MM.1S (cell line): ENCODE measurements at regions not wholly inside any gene's neighbourhood (a gene's known extent, or its start where the extent isn't known, plus 50 kb on each side); places are given as distances from the start of the nearest gene placed in this dataset.

Source experiments
- DNase-seq: peaks from one replicate; pipeline ENCODE4 v3.0.0-alpha.2; 2015
- H2AFZ ChIP-seq: fragments of 300-600 bp; sonication (generic); 2 replicates; pipeline ENCODE4 v1.6.0; 2016; ENCODE audit warnings: antibody characterized with exemption, low read length
- H3F3A ChIP-seq: fragments of 300-600 bp; sonication (generic); 2 replicates; pipeline ENCODE4 v1.6.1; 2016; ENCODE audit warnings: mild to moderate bottlenecking, antibody characterized with exemption, low read length, moderate library complexity, mixed read lengths; ENCODE audit not compliant: insufficient read depth
- H3K27ac ChIP-seq: fragments of 300-600 bp; sonication (generic); 2 replicates; pipeline ENCODE4 v1.5.1; 2016; ENCODE audit warnings: mild to moderate bottlenecking, low read length
- H3K27me3 ChIP-seq: fragments of 300-600 bp; sonication (generic); replicated peaks from 2 replicates; pipeline ENCODE4 v1.6.0; 2016; ENCODE audit warnings: low read length; ENCODE audit not compliant: insufficient read depth
- H3K36me3 ChIP-seq: fragments of 300-600 bp; sonication (generic); replicated peaks from 2 replicates; pipeline ENCODE4 v1.6.1; 2016; ENCODE audit warnings: mild to moderate bottlenecking, low read length, mixed read lengths; ENCODE audit not compliant: insufficient read depth
- H3K4me1 ChIP-seq: fragments of 300-600 bp; sonication (generic); 2 replicates; pipeline ENCODE4 v1.6.1; 2016; ENCODE audit warnings: low read length, mixed read lengths
- H3K4me2 ChIP-seq: fragments of 300-600 bp; sonication (generic); 2 replicates; pipeline ENCODE4 v1.6.0; 2016; ENCODE audit warnings: low read depth, low read length
- H3K4me3 ChIP-seq: fragments of 300-600 bp; sonication (generic); 2 replicates; pipeline ENCODE4 v1.5.1; 2016; ENCODE audit warnings: low read length, mixed read lengths
- H3K79me2 ChIP-seq: fragments of 300-600 bp; sonication (generic); 2 replicates; pipeline ENCODE4 v1.6.1; 2016; ENCODE audit warnings: mixed run types, low read length, mixed read lengths
- H3K9ac ChIP-seq: fragments of 300-600 bp; sonication (generic); 2 replicates; pipeline ENCODE4 v1.6.1; 2016; ENCODE audit warnings: low read length, mixed read lengths
- H3K9me2 ChIP-seq: fragments of 300-600 bp; sonication (generic); replicated peaks from 2 replicates; pipeline ENCODE4 v1.6.1; 2016; ENCODE audit warnings: mild to moderate bottlenecking, low read length, mixed read lengths; ENCODE audit not compliant: insufficient read depth
- H3K9me3 ChIP-seq: fragments of 300-600 bp; sonication (generic); replicated peaks from 2 replicates; pipeline ENCODE4 v1.6.1; 2016; ENCODE audit warnings: mild to moderate bottlenecking, low read length, mixed read lengths; ENCODE audit not compliant: insufficient read depth
- H4K20me1 ChIP-seq: fragments of 300-600 bp; sonication (generic); 2 replicates; pipeline ENCODE4 v1.6.1; 2016; ENCODE audit warnings: mild to moderate bottlenecking, low read length, moderate library complexity, mixed read lengths; ENCODE audit not compliant: insufficient read depth
- EZH2 ChIP-seq: fragments of 300-600 bp; sonication (generic); optimal IDR thresholded peaks from 2 replicates; pipeline ENCODE3; 2017; ENCODE audit warnings: low read depth, mild to moderate bottlenecking, antibody characterized with exemption, low read length, mixed read lengths
- EZH2phosphoT487 ChIP-seq: fragments of 300-600 bp; sonication (generic); IDR thresholded peaks from 2 replicates; pipeline ENCODE4 v1.6.1; 2018; ENCODE audit warnings: antibody characterized with exemption, low read length
- TF ChIP-seq, protein P1 (sequence below): fragments of 300-600 bp; sonication (generic); IDR thresholded peaks from 2 replicates; pipeline ENCODE4 v1.5.1; 2016; ENCODE audit warnings: antibody characterized with exemption, low read length, mixed read lengths

- Histone ChIP-seq H3K36me3 (no peaks in the 10 kb centered on the region), H3K4me1 (no peaks in the 10 kb centered on the region), H3K9me2 (no peaks in the 10 kb centered on the region), H3F3A (no peaks in the 10 kb centered on the region), H2AFZ (no peak overlapping the region), H3K79me2 (no peaks in the 10 kb centered on the region), H3K4me2 (no peak overlapping the region), H4K20me1 (no peaks in the 10 kb centered on the region), H3K9me3 (no peaks in the 10 kb centered on the region), H3K27me3 (peaks cover 83% of the 10 kb centered on the region), H3K4me3 (no peak overlapping the region), H3K9ac (no peak overlapping the region), H3K27ac (no peak overlapping the region)
- TF ChIP-seq EZH2 = no peak
- TF ChIP-seq, protein P1, sequence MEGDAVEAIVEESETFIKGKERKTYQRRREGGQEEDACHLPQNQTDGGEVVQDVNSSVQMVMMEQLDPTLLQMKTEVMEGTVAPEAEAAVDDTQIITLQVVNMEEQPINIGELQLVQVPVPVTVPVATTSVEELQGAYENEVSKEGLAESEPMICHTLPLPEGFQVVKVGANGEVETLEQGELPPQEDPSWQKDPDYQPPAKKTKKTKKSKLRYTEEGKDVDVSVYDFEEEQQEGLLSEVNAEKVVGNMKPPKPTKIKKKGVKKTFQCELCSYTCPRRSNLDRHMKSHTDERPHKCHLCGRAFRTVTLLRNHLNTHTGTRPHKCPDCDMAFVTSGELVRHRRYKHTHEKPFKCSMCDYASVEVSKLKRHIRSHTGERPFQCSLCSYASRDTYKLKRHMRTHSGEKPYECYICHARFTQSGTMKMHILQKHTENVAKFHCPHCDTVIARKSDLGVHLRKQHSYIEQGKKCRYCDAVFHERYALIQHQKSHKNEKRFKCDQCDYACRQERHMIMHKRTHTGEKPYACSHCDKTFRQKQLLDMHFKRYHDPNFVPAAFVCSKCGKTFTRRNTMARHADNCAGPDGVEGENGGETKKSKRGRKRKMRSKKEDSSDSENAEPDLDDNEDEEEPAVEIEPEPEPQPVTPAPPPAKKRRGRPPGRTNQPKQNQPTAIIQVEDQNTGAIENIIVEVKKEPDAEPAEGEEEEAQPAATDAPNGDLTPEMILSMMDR = no peak
- TF ChIP-seq EZH2phosphoT487 = no peak
- DNase-seq = no peak
Measured at GRCh38 chr1:18041102-18041501, 66.5 kb upstream of the IGSF21 start.

DNA sequence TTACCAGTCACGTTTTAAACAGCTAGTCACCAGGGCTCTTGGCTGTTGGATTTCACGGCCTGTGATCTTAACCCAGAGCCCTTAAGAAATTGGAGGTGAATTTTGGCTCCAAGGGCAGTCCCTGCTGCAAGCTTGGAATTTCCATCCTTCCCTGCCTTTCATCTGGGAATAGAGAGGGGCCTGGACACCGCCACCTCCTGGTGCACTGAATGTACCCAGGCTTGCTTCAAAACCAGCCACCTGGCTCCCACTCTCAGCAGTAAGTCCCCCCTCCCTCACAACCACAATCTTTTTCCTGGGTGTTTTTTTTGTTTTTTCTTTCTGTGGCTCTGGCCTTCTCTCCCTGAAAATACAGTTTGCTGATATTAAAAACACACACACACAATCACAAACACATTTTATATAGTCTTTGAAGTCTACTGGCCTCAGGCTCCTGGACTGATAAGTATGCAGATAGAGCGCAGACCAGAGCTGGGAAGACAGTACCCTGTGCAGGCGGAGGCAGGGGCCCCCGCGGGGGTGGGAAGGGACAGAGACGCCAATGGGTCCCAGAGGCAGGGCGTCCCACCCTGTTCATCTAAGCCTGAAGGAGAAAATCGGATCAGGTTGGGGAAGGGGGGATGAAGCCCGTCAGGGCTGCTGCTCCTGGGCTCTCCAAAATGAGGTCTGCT lies 65.8 kb upstream of the IGSF21 start:
- H3K9ac ChIP-seq = no peak overlapping the region
- H2AFZ ChIP-seq = no peak overlapping the region
- H3K27me3 ChIP-seq = peaks cover 83% of the 10 kb centered on the region
- H3K9me2 ChIP-seq = no peaks in the 10 kb centered on the region
- no peak overlapping the region for H3K4me2 ChIP-seq
- H3F3A ChIP-seq = no peaks in the 10 kb centered on the region
- H3K36me3 ChIP-seq = no peaks in the 10 kb centered on the region
- no peak overlapping the region for H3K4me3 ChIP-seq
- no peaks in the 10 kb centered on the region for H4K20me1 ChIP-seq
- no peak for DNase-seq
- H3K9me3 ChIP-seq = no peaks in the 10 kb centered on the region
- H3K79me2 ChIP-seq = no peaks in the 10 kb centered on the region
- H3K27ac ChIP-seq = no peak overlapping the region
- no peaks in the 10 kb centered on the region for H3K4me1 ChIP-seq
- TF ChIP-seq EZH2phosphoT487 = no peak
- TF ChIP-seq, protein P1 = no peak
- TF ChIP-seq EZH2 = no peak

- Histone ChIP-seq H3K27ac (no peak overlapping the region), H3K36me3 (no peaks in the 10 kb centered on the region), H3K27me3 (peaks cover 89% of the 10 kb centered on the region), H3K9me2 (no peaks in the 10 kb centered on the region), H2AFZ (no peak overlapping the region), H3K79me2 (no peaks in the 10 kb centered on the region), H3K4me1 (no peaks in the 10 kb centered on the region), H3K9ac (no peak overlapping the region), H3F3A (no peaks in the 10 kb centered on the region), H3K4me3 (no peak overlapping the region), H3K4me2 (no peak overlapping the region), H4K20me1 (no peaks in the 10 kb centered on the region), H3K9me3 (no peaks in the 10 kb centered on the region)
- DNase-seq = no peak
- TF ChIP-seq EZH2phosphoT487 = no peak
- TF ChIP-seq EZH2 = no peak
- TF ChIP-seq, protein P1 = no peak
Measured at GRCh38 chr1:18043871-18044270, 63.7 kb upstream of the IGSF21 start.
